ENCODE measurements at regions not wholly inside any gene's neighbourhood (a gene's known extent, or its start where the extent isn't known, plus 50 kb on each side); places are given as distances from the start of the nearest gene placed in this dataset.

- no peaks in the 10 kb centered on the region for H3K23me2 ChIP-seq (ENCODE audit: low read depth, low read length)
- no peak overlapping the region for H3K27ac ChIP-seq (ENCODE audit: low read depth, low read length)
- no peak overlapping the region for H2BK20ac ChIP-seq (ENCODE audit: low read length)
- H3K79me1 ChIP-seq (ENCODE audit: low read depth, low read length): no peaks in the 10 kb centered on the region
- H3K4me3 ChIP-seq (ENCODE audit: extremely low read depth in 1 of 4, insufficient read depth in 2 of 4, low read depth in 3 of 4, low read length in 4 of 4): no peak overlapping the region
- no peak overlapping the region for H2BK5ac ChIP-seq (ENCODE audit: low read depth, low read length)
- H3K4me2 ChIP-seq (ENCODE audit: insufficient read depth in 1 of 2, low read depth in 2 of 2, low read length in 2 of 2): no peak overlapping the region
- no peak overlapping the region; the same call in 1 of the 2 replicates for H2AFZ ChIP-seq (ENCODE audit: low read length)
- H4K91ac ChIP-seq (replicated peaks; ENCODE audit: insufficient read length, low read length): no peak overlapping the region
- ChIA-PET POLR2A (ENCODE audit: partially characterized antibody) (no interaction called here), CTCF (ENCODE audit: partially characterized antibody) (interaction anchor here (1.0 to 1.3 kb wide), 2 partner anchors 17 to 147 kb away, joined by 3 read pairs; no protein-coding TSS in a partner anchor)
- no peaks in the 10 kb centered on the region for H4K20me1 ChIP-seq (replicated peaks in 1 of 2; ENCODE audit: control insufficient read depth in 1 of 2, insufficient read depth in 2 of 2, low read length in 2 of 2)
- 88% methylated on average over 15 of the region's 15 CpGs; no CpG with 5 or more reads in 1 of the 2 experiments for WGBS, 2 experiments (ENCODE audit: extremely low coverage in 1 of 2, insufficient coverage in 1 of 2, insufficient read length in 1 of 2, insufficient replicate concordance in 2 of 2, low coverage in 1 of 2, low lambda C conversion rate in 2 of 2, missing lambda C conversion rate in 1 of 2)
- FAIRE-seq (no peak), DNase-seq (ENCODE audit: low read depth in 1 of 2, low spot score in 2 of 2) (no peak)
- no peak overlapping the region for H3K18ac ChIP-seq (ENCODE audit: extremely low read depth, low read length)
- no peak overlapping the region for H3K56ac ChIP-seq (replicated peaks; ENCODE audit: insufficient read length, low read depth, low read length)
- H3K27me3 ChIP-seq (replicated peaks in 1 of 4; ENCODE audit: control insufficient read depth in 3 of 4, extremely low read depth in 1 of 4, insufficient read depth in 3 of 4, low read length in 3 of 4): no peaks in the 10 kb centered on the region
- H2AK5ac ChIP-seq (ENCODE audit: low read depth, low read length): no peak overlapping the region
- H3K79me2 ChIP-seq (ENCODE audit: control insufficient read depth in 1 of 2, insufficient read depth in 2 of 2, low read length in 2 of 2): no peaks in the 10 kb centered on the region
- H3K36me3 ChIP-seq (ENCODE audit: control insufficient read depth in 2 of 4, insufficient read depth in 4 of 4, low read length in 3 of 4): no peaks in the 10 kb centered on the region
- H4K5ac ChIP-seq (ENCODE audit: insufficient read length, low read depth, low read length): no peak overlapping the region
- no peak overlapping the region for H3K4ac ChIP-seq (replicated peaks; ENCODE audit: insufficient read length, low read depth, low read length)
- no peaks in the 10 kb centered on the region for H3K9me3 ChIP-seq (ENCODE audit: insufficient read depth in 2 of 2, low read depth in 1 of 2, low read length in 1 of 2)
- no peak overlapping the region for H2BK120ac ChIP-seq (replicated peaks; ENCODE audit: low read depth, low read length)
- H3K14ac ChIP-seq (ENCODE audit: insufficient read length): no peak overlapping the region
- no peaks in the 10 kb centered on the region for H3K4me1 ChIP-seq (replicated peaks in 1 of 4; ENCODE audit: control insufficient read depth in 3 of 4, insufficient read depth in 4 of 4, low read length in 3 of 4)
- no peak overlapping the region for H3K9ac ChIP-seq (replicated peaks in 1 of 4; ENCODE audit: extremely low read depth in 1 of 4, low read depth in 3 of 4, low read length in 3 of 4)
- H4K8ac ChIP-seq (ENCODE audit: extremely low read depth, insufficient read depth, low read length): no peak overlapping the region; the same call in 1 of the 2 replicates
- no peak overlapping the region for H2BK12ac ChIP-seq (ENCODE audit: low read depth, low read length)
- H2BK15ac ChIP-seq (ENCODE audit: low read length): no peak overlapping the region
- H3K23ac ChIP-seq (ENCODE audit: insufficient read length): no peak overlapping the region
- TF ChIP-seq SP4 (IDR thresholded peaks at IDR 0.05; ENCODE audit: low read length): no peak
- no peak for TF ChIP-seq TCF12 (IDR thresholded peaks at IDR 0.05; ENCODE audit: low read depth, low read length)
- no peak for TF ChIP-seq FOSL1 (IDR thresholded peaks at IDR 0.05; ENCODE audit: insufficient read depth, low read depth, low read length)
- TF ChIP-seq MAFK (IDR thresholded peaks at IDR 0.05; ENCODE audit: low read depth, low read length): no peak
- no peak for TF ChIP-seq SRF (IDR thresholded peaks at IDR 0.05; ENCODE audit: low read depth, low read length)
- no peak for TF ChIP-seq SP1 (IDR thresholded peaks at IDR 0.05; ENCODE audit: low read depth, low read length)
- TF ChIP-seq BCL11A (IDR thresholded peaks at IDR 0.05; ENCODE audit: low read depth in 2 of 2, low read length in 2 of 2): no peak
- TF ChIP-seq KDM4A (IDR thresholded peaks at IDR 0.05; ENCODE audit: low read depth, low read length, severe bottlenecking): no peak
- TF ChIP-seq KDM5A (IDR thresholded peaks at IDR 0.05; ENCODE audit: low read length): no peak
- TF ChIP-seq TEAD4 (IDR thresholded peaks at IDR 0.05; ENCODE audit: low read depth, low read length): no peak
- TF ChIP-seq HDAC6 (IDR thresholded peaks at IDR 0.05; ENCODE audit: low read depth, low read length): no peak
- TF ChIP-seq ATF2 (IDR thresholded peaks at IDR 0.05; ENCODE audit: low read length): no peak
- no peak for TF ChIP-seq NRF1 (IDR thresholded peaks at IDR 0.05; ENCODE audit: low read depth, low read length)
Measured at GRCh38 chr7:67771846-67772605, 775.4 kb downstream of the TYW1 start.

All from H1 (cell line).